HK-2 (cell line): ENCODE measurements at regions not wholly inside any gene's neighbourhood (a gene's known extent, or its start where the extent isn't known, plus 50 kb on each side); places are given as distances from the start of the nearest gene placed in this dataset.

Source experiments
- DNase-seq: peaks from one replicate; pipeline ENCODE4 v3.0.0-alpha.2; 2018; ENCODE audit not compliant: unreplicated experiment

DNA sequence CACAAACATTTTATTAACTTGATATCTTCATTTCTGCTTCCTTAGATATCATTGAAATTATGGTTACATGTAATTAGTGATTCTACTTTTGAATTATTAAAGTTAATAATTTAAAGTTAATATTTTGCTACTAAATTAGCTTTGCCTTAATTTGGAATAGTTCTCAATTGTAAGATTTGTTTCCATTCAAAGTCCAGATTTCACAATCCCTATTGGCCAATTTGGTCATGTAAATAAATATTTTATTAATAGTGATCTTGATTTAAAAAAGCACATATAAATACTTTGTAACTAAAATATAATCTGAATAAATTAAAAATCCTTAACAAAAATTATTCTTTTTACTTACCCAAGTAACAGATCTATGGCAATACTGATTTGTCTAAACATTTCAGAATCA lies 1558.6 kb downstream of the NCAM2 start:
- DNase-seq: no peak

DNA sequence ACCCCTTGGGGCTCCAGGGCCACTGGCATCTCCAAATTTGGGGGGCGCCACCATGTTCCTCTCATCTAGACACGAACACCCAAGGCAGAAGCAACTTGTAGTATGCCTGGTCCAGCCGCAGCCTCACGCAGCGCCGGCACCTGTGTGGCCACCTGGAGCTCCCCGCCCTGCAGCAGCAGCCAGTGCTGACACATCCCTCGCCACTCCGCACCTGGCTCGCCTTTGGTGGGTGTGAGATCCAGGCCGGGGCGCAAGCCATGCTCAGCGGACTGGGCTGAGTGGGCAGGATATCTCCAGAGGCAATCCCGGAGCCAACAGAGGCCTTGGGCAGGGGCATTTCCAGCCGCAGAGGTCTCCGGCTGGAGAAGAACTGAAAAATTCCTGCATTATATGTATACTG lies 1563.7 kb downstream of the NCAM2 start:
- DNase-seq: no peak

GRCh38 chr21:22573834-22574233 lies 1575.6 kb downstream of the NCAM2 start:
- DNase-seq: no peak

DNA sequence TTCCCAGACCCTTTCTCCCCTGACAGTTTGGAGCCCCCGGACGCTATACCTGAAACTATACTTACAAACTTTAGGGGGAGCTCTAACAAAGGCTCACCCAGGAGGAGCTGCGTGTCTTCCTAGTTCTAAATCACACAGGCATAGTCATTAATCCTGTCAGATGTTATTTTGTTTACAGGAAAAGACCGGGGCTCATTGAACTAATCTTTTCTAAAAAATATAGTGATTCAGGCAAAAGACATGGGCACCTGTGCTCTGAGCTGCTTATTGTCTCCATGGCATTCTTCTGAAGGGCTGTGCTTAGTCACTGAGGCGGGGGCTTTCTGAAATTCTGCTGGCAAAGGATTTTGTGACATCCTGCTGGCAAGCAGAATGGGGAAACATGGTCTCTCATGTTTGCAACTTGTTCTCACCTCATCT lies 1577.0 kb downstream of the NCAM2 start:
- DNase-seq: peak; percentile 0

- no peak for DNase-seq
These were observed 1581.5 kb downstream of the NCAM2 start for GRCh38 chr21:22579741-22580140.

- no peak for DNase-seq
These were observed 1583.8 kb downstream of the NCAM2 start for GRCh38 chr21:22582026-22582425.

DNA sequence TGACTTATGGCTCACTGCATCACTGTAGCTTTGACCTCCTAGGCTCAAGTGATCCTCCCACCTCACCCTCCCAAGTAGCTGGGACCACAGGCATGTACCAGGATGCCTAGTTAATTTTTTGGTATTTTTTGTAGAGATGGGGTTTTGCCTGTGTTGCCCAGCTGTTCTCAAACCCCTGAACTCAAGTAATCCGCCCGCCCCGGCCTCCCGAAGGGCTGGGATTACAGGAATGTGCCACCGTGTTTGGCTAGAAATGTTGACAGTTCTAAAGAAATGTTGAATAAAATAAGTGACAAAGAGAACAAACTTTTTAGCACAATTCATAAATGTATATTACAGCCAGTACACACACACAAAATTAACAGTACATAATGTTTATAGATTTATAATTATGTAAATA lies 1586.1 kb downstream of the NCAM2 start:
- no peak for DNase-seq

- no peak for DNase-seq
These were observed 1587.3 kb downstream of the NCAM2 start for GRCh38 chr21:22585558-22585957.

- no peak for DNase-seq
These were observed 1599.5 kb downstream of the NCAM2 start for GRCh38 chr21:22597660-22598255.

DNA sequence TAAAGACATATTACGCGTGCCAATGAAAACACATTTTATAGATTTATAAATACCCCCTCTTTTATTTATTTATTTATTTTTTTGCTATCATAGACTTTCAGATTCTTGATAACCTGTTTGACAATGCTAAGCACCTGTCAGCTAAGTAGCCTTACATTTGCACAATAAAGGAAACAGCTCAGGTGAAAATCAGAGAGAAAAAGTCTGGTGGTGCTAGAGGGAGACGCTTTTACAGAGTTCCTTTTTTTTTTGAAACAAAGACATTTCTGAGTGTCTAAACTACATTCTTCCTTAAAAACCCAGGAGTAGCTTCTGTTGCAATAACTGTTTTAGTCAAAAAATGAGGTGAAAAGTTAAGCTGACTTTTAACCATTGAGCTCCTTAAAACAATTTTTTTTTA lies 1611.6 kb downstream of the NCAM2 start:
- no peak for DNase-seq

- no peak for DNase-seq
These were observed 1629.7 kb downstream of the NCAM2 start for GRCh38 chr21:22627911-22628310.

DNA sequence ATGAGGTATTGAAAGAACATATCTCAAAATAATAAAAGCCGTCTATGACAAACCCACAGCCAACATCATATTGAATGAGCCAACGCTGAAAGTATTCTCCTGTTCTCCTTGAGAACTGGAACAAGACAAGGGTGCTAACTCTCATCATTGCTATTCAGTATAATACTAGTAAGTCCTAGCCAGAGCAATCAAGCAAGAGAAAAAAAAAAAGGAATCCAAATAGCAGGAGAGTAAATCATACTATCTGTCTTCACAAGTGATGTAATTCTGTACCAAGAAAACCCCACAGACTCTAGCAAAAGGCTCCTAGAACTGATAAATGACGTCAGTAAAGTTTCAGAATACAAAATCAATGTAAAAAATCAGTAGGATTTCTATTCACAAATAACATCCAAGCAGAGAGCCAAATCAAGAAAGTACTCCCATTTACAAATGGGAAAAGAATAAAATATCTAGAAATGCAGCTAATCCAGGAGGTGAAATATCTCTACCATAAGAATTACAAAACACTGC lies 1632.8 kb downstream of the NCAM2 start:
- no peak for DNase-seq

DNA sequence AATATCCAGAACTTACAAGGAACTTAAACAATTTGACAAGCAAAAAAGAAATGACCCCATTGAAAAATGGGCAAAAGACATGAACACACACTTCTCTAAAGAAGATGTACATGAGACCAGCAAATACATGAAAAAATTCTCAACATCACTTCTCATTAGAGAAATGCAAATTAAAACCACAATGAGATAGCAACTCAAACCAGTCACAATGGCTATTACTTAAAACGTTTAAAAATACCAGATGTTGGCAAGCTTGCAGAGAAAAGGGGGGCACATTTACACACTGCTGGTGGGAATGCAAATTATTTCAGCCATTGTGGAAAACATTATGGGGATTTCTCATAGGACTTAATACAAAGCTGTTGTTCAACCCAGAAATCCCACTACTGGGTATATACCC lies 1634.0 kb downstream of the NCAM2 start:
- DNase-seq: no peak

- DNase-seq: no peak
These were observed 1651.0 kb downstream of the NCAM2 start for GRCh38 chr21:22649246-22649645.

DNA sequence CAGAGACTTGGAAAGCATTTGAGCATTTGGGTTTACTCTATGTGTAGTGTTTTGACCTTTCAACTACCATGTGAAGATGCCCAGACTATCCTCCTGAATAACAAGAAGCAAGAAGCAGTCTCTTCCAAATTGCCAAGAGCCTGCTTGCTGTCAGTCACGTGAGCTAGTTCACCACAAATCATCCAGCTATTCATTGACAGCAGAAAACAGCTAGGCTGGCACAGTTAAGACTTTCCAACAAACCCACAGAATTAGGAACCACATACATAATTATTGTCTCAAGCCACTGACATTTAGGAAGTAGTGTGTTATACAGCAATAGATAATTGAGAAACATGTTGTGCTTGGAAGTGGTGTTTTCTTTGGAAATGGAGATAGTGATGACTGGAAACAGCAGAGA lies 1652.0 kb downstream of the NCAM2 start:
- no peak for DNase-seq

DNA sequence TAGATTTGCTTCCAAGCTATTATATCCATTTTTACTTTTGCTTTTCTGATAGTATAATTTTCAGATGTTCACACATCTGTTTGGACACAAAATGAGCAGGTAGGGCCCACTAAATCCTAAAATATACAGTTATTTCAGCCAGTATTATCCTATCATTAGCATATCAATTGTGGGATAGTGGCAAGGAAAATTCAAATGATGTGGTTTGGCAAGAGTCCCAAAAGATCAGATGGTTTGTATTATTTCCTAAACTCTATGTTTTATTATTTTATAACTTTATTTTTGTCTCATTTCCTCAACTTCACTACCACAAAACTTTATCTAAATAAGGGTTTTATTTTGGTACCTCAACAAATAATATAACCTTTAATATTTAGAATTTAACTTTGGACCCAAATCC lies 1659.6 kb downstream of the NCAM2 start:
- no peak for DNase-seq

- DNase-seq: no peak
These were observed 1671.9 kb downstream of the NCAM2 start for GRCh38 chr21:22670148-22670547.

GRCh38 chr21:22679207-22679606 lies 1681.0 kb downstream of the NCAM2 start:
- no peak for DNase-seq

GRCh38 chr21:22691658-22692057 lies 1693.4 kb downstream of the NCAM2 start:
- no peak for DNase-seq

- DNase-seq: no peak
These were observed 1705.3 kb downstream of the NCAM2 start for GRCh38 chr21:22703521-22703920.

DNA sequence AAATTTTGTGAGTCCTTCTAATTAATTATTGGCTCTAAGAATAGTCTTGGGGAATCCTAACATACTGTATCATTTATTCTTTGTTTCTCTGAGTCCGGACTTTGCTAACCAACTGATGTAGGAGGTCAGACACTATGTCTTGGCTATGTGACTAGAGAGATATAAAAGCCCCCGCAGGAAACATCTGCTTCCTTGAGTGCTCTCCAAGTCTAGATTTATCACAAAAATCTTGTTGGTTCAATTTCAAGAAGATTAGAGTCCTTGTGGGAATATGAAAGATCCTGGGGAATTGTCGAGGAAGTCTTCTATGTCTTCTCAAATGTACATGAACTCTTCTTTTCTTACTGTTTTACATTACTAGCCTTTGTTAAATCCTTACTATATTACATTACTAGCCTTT lies 1712.5 kb downstream of the NCAM2 start:
- DNase-seq: no peak

DNA sequence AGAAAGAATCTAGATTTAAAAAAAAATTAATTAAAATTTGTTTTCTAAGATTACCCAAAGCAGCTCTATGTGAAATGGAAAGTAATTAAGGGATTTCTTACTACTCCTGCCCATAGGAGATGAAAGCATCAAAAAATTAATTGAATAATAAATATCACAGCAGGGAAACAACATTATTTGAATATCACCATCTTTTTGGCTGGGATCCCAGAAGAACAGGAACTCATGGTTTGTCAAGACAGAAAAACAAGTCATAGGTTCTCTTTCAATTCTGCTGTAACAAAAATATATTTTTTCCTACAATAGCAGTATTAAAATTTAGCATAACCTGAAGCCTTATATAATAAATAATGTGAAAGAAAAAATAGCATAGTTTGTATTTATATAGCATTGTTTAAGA lies 1713.4 kb downstream of the NCAM2 start:
- no peak for DNase-seq

- DNase-seq: no peak
These were observed 1727.2 kb downstream of the NCAM2 start for GRCh38 chr21:22725436-22725835.

DNA sequence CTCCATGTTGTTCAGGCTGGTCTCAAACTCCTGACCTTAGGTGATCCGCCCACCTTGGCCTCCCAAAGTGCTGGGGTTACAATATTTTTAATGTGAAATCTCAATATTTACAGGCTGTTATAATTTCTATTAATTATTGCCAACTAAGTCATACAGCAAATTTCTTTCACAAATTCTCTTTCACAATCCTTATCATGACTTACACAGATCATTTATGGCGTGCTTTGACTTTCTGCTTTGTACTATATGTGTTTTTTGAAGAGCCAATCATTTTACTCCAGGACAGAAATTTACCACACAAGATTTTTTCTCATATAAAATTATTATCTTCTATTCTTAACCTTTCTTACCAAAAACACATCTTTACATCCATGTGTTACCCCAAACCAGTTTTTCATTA lies 1729.9 kb downstream of the NCAM2 start:
- DNase-seq: no peak
